ENCODE measurements at regions not wholly inside any gene's neighbourhood (a gene's known extent, or its start where the extent isn't known, plus 50 kb on each side); places are given as distances from the start of the nearest gene placed in this dataset.

GRCh38 chr5:53394808-53395207 is 85.6 kb upstream of the FST start:
- Mint-ChIP-seq H3K4me3 (no peak overlapping the region), H3K36me3 (no peaks in the 10 kb centered on the region), H3K4me1 (no peaks in the 10 kb centered on the region), H3K27me3 (ENCODE audit: low read depth in 3 of 3) (peaks cover 0 to 3% (median 3%) of the 10 kb centered on the region in 3 donors), H3K27ac (no peak overlapping the region), H3K9me3 (peaks cover 0 to 6% (median 2%) of the 10 kb centered on the region in 7 donors)
- Histone ChIP-seq H3K4me3 (replicated peaks in 1 of 3; ENCODE audit: low read depth in 2 of 3, low read length in 3 of 3) (no peak overlapping the region), H3K36me3 (replicated peaks in 1 of 2; ENCODE audit: control insufficient read depth in 1 of 2, insufficient read depth in 2 of 2, low read length in 2 of 2) (no peaks in the 10 kb centered on the region), H3K27ac (ENCODE audit: low read depth in 1 of 2, low read length in 2 of 2) (no peak overlapping the region), H3K9ac (ENCODE audit: insufficient read depth, low read length, poor library complexity, severe bottlenecking) (no peak overlapping the region), H4K20me1 (ENCODE audit: insufficient read depth, low read length) (no peaks in the 10 kb centered on the region), H2AFZ (ENCODE audit: insufficient read depth, low read depth, low read length, poor library complexity, severe bottlenecking) (no peak overlapping the region), H3K4me2 (replicated peaks; ENCODE audit: extremely low read depth, low read length, poor library complexity, severe bottlenecking) (no peak overlapping the region), H3K27me3 (ENCODE audit: control insufficient read depth in 2 of 2, insufficient read depth in 2 of 2, low read length in 2 of 2) (no peaks in the 10 kb centered on the region), H3K4me1 (ENCODE audit: control insufficient read depth in 1 of 2, insufficient read depth in 2 of 2, low read length in 2 of 2) (no peaks in the 10 kb centered on the region), H3K9me3 (replicated peaks in 1 of 2; ENCODE audit: control insufficient read depth in 1 of 2, insufficient read depth in 1 of 2, low read length in 2 of 2) (no peaks in the 10 kb centered on the region), H3K79me2 (ENCODE audit: insufficient read depth, low read length) (no peaks in the 10 kb centered on the region)
- no peak for TF ChIP-seq CTCF (IDR thresholded peaks at IDR 0.05)
- DNase-seq = no peak
- intact Hi-C loops (cut with micrococcal nuclease) = no loop called here

- no peaks in the 10 kb centered on the region for H3K79me2 ChIP-seq (ENCODE audit: insufficient read depth, low read length)
- peaks cover 0 to 5% (median 3%) of the 10 kb centered on the region in 3 donors for H3K27me3 Mint-ChIP-seq (ENCODE audit: low read depth in 3 of 3)
These were observed 83.2 kb upstream of the FST start for GRCh38 chr5:53397141-53397757.

More at GRCh38 chr5:53397141-53397757, 83.2 kb upstream of the FST start:
- no peak for DNase-seq
- TF ChIP-seq CTCF (IDR thresholded peaks at IDR 0.05) = no peak
- Histone ChIP-seq H3K27me3 (ENCODE audit: control insufficient read depth in 2 of 2, insufficient read depth in 2 of 2, low read length in 2 of 2) (no peaks in the 10 kb centered on the region), H4K20me1 (ENCODE audit: insufficient read depth, low read length) (no peaks in the 10 kb centered on the region), H3K4me2 (replicated peaks; ENCODE audit: extremely low read depth, low read length, poor library complexity, severe bottlenecking) (no peak overlapping the region), H3K9ac (ENCODE audit: insufficient read depth, low read length, poor library complexity, severe bottlenecking) (no peak overlapping the region), H3K4me3 (replicated peaks in 1 of 3; ENCODE audit: low read depth in 2 of 3, low read length in 3 of 3) (no peak overlapping the region), H3K27ac (ENCODE audit: low read depth in 1 of 2, low read length in 2 of 2) (no peak overlapping the region), H3K4me1 (ENCODE audit: control insufficient read depth in 1 of 2, insufficient read depth in 2 of 2, low read length in 2 of 2) (no peaks in the 10 kb centered on the region), H3K36me3 (replicated peaks in 1 of 2; ENCODE audit: control insufficient read depth in 1 of 2, insufficient read depth in 2 of 2, low read length in 2 of 2) (no peaks in the 10 kb centered on the region), H3K9me3 (replicated peaks in 1 of 2; ENCODE audit: control insufficient read depth in 1 of 2, insufficient read depth in 1 of 2, low read length in 2 of 2) (no peaks in the 10 kb centered on the region), H2AFZ (ENCODE audit: insufficient read depth, low read depth, low read length, poor library complexity, severe bottlenecking) (no peak overlapping the region)
- intact Hi-C loops (cut with micrococcal nuclease) = no loop called here
- Mint-ChIP-seq H3K4me1 (no peaks in the 10 kb centered on the region), H3K9me3 (peaks cover 0 to 6% (median 2%) of the 10 kb centered on the region in 7 donors), H3K27ac (no peak overlapping the region), H3K4me3 (no peak overlapping the region), H3K36me3 (no peaks in the 10 kb centered on the region)
- 100% methylated on average over 1 of the region's 5 CpGs for WGBS (ENCODE audit: insufficient coverage)

All from CD14-positive monocyte (primary cell).